ENCODE measurements at regions not wholly inside any gene's neighbourhood (a gene's known extent, or its start where the extent isn't known, plus 50 kb on each side); places are given as distances from the start of the nearest gene placed in this dataset.

DNA sequence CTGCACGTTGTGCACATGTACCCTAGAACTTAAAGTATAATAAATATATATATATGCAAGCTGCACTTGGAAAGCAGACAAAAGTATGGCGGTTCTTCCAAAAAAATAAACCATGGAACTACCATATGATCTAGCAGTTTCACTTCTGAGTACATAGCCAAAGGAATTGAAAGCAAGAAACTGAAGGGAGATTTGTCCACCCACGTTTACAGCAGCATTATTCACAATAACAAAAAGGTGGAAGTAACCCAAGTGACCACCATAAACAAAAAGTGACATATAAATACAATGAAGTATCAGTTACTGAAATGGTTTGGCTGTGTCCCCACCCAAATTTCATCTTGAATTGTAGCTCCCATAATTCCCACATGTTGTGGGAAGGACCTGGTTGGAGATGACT, 525.3 kb upstream of the CELF2 start:
- TF ChIP-seq EZH2phosphoT487 (IDR thresholded peaks at IDR 0.05; ENCODE audit: insufficient read depth, low read depth) = no peak
- TF ChIP-seq EZH2 (IDR thresholded peaks at IDR 0.05; ENCODE audit: insufficient read depth, poor library complexity, severe bottlenecking) = no peak
